ENCODE measurements at regions not wholly inside any gene's neighbourhood (a gene's known extent, or its start where the extent isn't known, plus 50 kb on each side); places are given as distances from the start of the nearest gene placed in this dataset.

DNA sequence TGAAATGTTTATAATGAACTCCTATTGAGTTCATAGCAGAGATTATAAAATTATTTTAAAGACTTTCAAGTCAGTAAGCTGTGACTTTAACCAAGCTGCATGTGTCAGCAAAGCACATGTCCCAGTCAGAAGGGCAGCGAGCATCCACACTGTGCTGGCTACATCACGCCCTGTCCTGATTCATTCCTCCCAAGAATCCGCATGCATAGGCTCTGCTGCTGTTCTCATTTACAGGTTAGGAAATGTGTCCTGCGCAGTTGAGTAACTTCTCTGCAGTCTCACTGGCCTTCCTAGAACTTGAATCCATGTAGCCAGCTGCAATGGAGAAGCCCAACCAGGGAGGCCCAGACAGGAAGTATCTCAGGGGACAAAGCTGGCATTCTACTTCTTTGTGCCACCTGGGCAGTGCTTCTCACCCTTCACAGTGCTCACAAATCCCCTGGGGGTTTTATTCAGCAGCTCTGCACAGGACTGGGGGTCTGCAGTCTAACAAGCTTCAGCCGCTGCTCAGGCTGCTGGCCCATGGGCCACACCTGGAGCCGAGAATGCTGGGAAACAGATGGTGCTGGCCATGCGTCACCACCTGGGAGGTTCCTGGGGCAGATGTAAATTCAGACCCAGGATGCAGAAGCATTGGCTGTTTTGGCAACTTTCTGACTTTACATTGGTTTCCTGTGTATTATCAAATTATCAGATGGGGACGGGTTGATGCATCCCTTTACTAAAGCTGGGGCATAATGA lies 192.8 kb upstream of the GDF10 start:
- no peak for DNase-seq

DNA sequence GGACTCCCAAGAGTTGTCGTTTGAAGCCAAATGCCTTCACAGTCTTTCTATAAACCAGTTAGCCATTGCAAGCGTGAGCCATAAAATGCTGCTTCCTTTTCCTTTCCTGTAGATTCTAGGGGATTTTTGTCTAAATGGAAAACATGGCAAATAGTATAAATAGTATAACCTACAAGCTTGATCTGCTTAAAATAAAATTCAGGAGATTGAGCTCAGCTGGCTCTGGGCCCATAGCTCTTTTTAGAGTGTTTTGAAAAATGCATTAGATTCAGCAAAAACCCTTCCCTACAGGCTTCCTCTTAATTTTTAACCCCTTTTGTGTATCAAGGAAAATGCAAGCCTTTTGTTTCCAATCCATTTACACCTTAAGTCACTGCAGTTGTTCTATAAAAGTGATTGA lies 190.1 kb upstream of the GDF10 start:
- no peak for DNase-seq

DNA sequence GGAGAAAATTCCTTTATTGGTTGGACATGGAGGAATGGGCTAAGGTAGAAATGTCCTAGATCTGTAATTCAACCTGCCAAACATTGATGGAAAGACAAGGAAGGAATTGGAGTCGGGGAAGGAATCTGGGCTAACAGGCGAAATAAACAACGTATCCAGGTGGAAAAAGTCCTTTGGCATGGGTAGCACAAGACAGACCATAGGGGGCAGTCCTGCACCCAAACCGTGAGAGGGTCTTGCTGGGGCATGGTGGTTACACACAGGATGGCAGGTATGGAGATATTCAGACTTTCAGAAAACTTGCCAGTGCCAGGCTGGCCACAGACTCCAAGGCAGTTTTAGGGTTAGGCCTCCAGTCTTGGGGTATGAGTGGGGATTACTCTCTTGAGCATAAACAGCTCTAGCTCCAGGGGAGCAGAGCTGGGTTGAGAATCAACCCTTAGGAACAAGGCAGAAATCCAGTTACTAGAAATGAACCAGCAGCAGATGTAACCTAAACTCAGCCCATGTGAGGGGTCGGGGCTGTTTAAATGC lies 188.6 kb upstream of the GDF10 start:
- no peak for DNase-seq

DNA sequence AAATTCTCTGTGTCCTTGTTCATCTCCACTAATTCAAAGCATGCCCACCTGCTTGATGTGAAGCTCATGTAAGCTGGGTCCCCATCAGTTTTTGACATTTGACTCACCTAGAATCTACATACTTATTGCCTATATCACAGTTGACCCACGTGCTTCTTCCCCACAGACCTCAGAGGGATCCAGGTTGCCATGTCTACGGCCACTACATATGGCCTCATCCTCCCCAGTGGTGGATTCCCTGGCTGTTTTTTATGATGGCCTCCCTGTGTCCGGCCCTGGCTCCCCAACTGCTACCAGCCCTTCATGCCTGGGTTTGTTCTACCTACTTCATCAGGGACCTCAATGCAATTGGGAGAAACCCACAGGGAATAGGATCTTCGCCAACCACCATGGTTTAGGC lies 187.4 kb upstream of the GDF10 start:
- DNase-seq: no peak

DNA sequence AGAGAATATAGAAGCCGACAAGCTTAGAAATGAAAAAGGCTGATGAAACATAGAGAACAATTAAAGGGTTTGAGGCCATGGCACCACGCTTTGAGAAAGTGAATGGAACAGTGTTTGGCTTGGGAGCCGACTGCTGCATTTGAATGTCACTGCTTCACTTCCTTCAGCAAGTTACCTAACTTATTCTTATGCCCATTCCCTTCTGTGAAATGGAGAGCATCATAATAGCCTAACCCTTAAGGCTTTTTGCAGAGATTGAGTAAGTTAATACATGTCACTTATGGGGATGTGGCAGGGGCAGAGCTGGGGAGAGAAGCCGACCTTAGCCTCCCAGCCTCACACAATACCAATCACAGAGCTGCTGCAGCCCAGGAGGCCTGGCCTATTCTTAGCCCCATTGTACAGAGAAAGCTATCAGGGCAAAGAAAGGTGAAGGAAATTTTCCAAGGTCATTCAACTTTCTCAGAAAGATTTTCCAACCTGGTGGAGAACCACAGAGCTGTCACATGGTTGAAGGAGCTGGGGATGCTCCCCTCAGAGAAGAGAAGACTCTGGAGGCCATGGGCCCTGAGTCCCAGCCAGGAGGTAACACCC lies 186.0 kb upstream of the GDF10 start:
- no peak for DNase-seq

DNA sequence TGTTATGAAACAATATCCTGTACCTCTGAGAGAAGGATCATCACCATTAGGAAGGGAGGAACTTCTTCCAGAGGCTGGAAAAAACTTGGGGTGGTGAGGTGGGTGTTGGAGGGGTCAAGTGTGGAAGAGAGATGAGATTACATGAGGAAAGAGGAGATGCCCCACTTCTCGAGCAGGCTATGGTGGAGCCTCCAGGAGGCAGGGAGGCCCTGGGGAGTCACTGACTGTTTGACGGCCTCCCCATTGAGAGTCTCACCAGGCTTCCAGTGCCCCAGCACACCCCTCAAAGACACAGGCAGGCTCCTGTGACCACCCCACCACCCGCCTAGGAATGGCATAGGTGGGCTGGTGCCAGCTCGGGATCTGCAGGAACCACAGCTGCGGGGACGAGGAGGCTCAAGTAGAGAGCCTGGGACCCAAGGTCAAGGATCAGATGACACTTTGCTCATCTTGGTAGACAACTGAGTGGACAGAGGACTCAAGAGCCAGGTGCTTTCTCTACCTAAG lies 185.3 kb upstream of the GDF10 start:
- no peak for DNase-seq

DNA sequence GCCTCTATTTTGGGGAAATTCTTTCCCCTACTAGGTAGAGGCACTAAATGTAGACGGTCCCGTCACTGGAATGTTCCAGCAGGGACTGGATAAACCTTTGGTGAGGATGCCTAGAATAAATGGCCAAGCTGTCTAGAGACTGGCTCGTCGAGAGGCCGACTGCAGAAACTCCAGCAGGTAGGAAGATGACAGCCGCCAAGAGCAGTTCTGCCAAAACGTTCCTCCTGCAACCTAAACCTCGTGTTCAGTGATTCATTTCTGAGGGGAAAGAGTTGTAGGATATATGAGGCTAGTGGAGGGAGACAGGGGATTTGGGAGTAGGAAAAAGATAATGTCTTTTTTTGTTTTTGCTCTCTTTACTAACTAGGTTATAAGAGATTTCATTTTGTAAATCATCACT lies 184.7 kb upstream of the GDF10 start:
- no peak for DNase-seq

DNA sequence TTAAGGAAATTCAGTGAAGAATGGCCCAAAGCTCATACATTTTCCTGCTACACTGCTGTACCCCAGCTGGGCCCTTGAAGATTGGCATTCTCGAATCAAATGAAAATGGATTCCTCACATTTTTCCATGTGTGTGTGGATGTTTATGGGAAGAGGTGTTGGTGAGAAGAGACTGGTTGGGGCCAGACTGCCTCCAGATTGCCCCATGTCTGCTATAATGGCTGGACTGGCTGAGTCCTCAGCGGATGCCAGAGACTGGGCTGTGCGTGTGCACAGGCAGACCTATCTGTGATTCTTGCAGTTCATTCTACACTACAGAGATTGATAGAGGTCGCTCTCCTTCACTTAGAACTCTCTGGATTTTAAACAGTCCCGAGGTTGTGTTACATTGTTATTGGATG lies 183.6 kb upstream of the GDF10 start:
- no peak for DNase-seq

DNA sequence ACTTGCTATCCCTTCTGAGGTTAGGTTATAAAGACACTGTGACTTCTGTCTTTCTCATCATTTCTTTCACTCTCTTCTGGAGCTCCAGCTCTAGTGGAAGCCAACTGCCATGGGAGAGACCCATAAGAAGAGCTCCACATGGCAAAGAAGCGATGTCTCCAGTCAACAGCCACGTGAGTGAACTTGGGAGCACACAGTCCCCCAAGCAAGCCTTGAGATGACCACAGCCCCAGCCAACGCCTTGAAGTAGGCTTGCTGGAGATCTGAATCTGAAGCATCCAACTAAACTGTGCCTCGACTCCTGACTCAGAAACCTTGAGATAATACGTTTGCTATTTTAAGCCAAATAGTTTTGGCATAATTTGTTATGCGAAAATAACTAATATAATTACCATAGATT lies 181.7 kb upstream of the GDF10 start:
- DNase-seq: no peak

DNA sequence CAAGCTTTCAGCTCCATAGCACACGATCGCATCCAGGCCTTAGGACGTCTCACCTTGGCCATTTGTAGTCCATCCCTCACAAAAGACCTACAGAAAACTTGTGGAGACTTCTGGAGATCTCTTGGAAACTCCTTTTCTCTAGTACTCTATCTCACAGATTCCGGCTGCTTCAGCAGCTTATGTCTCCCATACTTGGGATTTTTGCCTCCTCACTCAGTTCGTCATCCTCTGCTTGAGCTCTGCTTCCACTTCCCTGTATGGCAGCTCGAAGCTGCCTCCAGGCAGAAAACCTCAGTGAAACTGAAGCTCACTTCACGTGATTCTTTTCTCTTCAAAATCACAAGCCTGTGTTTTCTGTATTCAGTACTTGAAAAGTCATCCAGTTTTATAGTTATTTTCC lies 178.7 kb upstream of the GDF10 start:
- DNase-seq: no peak

DNA sequence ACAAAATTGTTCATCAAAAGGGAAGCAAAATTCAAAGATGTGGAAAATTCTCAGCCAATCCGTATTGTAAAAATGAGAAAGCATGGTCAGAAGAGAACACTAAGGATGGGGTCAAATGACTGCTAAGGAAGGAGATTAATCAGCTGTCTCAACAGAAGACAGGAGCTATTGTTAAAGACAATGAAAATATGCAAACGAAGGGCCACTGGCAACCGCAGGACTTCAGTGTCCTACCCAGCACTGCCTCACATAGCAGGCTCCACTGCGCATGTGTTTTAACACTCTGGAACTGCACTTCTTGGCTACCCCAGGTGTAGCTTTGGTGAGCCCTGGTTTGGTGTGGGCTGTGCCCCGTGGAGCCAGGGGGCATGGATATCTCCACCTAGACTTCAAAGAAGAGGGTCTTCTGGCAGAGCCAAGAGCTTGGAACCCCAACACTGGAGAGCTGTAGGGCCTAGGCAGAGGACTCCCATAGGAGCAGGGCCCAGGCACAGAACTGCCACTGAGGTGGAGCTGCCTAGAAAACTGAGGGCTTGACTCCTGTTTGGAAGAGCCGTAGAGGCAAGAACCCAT lies 176.2 kb upstream of the GDF10 start:
- no peak for DNase-seq

DNA sequence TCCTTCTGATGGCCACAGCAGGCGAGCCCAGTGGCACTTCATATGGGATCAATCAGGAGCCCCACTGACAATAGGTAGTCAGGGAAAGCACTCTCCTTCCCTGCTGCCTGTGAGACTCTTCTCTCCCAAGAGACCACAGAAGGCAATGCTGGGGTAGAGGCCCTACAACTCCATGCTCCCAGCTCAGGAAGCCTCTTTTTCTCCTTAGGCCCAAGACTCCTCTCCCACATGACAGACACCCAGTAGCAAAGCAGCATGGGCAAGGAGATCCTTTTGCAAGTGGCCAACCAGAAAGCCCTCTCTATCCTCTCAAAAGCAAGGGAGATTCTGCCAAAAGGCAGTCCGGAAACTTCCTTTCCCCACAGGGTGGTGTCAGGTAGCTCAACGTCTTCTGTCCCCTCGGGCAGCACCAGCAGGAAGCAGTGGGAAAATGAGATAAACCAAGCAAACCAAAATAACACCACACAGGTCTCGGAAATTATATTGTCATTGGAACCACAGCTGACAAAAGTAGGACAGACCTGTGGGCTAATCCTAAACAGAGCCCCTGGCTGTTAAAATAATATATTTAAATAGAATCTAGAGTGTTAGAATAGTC lies 172.7 kb upstream of the GDF10 start:
- DNase-seq: no peak

DNA sequence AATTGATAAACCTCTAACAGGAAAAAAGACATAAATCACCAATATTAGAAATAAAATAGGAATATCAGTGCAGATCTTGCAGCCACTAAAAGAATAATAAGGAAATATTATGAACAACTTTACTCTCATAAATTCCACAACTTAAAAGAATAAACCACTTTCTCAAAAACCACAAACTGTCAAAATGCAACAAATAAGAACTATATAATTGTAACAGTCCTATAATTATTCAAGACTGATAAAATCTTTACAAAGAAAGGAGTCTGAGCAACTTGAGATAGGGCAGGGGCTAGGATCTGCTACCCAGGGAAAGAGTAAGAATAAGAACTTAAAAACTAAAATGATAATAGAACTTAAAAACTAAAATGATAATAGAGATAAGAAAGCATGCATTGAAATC lies 169.5 kb upstream of the GDF10 start:
- DNase-seq: no peak

DNA sequence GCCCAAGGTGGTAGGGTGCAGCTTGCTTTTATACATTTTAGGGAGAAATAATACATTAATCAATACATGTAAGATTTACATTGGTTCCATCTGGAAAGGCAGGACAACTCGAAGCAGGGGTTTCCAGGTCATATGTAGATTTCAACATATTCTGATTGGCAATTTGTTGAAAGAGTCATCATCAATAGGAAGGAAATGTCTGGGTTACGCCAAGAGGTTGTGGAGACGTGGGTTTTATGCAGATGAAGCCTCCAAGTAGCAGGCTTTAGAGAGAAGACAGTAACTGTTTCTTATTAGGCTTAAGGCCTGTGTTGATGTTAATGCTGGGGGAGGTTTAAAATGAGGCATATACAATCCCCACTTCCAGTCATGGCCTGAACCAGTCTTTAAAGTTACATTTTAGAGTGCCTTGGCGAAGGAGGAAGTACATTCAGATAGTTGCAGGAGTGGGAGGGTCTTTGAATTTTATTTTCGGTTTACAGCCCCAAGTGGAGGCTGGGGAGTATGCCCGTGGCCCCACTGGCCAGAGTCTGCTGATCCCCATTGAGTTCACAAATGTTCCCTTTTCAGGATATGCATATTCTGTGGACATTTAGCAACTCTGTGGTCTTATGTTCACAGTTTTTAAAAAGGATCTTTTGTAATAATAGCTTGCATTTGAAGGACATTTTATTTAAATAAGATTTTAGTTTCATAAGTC lies 166.0 kb upstream of the GDF10 start:
- DNase-seq: no peak

DNA sequence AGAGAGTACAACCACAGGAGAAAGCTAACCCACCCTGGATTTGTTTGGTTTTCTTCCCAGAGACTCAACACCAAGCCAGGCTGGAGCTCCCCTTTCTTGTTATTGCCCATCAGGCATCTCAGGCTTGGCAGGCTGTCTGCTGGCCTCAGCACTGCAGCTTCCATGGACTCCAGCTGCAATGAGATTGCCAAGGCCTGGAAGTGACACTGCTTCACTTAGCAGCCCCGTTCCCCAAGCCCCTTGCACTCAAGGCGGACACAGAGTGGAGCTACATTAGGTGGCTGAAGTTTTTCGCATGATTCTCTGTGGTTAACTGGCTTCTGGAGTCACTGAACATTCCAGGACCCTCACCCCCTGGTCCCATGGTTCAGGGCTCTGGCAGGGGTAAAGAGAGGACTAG lies 163.1 kb upstream of the GDF10 start:
- no peak for DNase-seq

DNA sequence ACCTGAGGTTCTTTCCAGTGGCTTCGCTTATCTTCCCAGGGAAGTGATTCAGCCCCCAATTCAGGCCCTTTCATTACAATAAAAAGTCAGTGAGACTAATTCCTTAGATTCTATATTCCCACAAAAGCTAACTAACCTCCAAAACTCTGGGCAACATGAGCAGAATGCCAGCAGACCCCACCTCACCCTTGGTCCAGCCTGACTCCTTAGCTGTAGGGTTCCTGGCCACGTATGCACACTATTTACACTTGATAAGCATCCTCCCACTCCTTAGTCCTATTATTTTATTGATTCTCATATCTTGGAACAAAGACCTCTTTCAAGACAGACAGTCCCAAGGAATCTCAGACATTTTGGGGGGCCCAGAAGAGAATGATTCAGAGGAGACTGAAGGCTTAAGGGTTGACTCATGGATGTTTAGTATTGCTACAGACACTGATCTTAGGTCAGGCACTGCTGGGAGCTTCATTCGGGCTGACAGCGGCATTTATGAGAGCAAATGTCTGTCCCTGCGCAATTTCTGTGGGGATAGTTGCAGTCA lies 162.6 kb upstream of the GDF10 start:
- DNase-seq: no peak

DNA sequence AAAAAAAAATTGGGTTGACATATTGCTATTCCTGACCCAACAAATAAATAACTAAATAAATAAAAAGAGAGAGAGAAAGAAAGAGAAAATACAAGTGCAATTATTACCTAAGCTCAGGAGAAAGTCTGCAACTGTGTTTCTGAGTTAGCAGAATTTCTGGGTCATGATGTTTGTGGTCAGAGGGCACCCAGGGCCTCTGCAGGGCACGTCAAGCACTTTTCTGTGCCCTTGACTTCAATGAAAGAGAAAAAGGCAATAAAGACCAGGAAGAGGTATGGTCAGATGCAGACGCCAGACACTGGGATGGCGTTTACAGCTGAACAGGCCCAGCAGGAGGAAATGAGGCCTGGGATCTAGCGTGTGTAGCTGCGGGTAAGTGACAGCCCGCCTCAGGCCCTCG lies 160.9 kb upstream of the GDF10 start:
- DNase-seq: no peak

DNA sequence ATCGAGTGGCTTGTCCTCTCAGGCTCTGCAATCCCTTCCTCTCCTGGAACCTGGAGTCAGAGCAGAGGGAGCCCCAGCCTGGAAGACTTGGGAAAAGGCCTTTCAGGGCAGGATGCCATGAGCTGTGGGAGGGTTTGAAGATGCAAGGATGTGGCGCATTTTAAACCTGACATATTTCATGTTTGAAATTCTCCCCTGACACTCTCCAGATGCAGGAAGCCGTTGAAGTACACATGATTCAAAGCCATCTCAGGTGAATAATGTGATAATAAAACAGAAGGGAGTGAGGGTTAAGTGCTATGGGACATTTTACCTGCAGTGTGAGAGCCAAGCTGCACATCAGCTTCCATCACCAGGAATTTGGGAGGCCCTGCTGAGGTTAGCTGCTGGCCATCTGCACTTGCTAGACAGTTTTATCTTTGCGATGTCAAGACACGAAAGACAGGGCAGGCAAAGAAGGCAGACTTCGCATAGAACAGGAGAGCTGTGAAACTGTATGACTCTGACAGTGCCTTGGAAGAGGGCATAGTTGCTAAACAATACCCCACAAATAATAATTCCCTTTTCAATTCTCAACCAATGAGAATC lies 159.1 kb upstream of the GDF10 start:
- DNase-seq: no peak

DNA sequence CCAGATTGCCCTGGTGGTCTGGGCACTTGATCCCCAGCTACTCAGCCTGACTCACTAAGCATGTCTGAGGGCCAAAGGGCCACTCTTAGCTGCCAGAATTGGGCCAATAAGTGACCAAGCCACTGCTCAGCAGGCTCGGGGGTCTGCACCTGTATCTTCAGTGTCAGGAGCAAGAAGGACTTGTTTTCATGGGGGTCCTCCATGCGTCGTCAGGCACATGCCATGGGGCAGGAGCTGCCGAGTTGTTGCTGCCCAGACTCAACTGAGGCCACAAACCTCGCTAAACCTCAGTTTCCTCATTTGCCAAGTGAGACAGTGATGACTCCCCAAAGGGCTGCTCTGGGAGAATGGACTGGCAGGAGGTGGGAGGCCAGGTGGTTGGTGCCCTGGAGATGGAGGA lies 158.6 kb upstream of the GDF10 start:
- DNase-seq: no peak

DNA sequence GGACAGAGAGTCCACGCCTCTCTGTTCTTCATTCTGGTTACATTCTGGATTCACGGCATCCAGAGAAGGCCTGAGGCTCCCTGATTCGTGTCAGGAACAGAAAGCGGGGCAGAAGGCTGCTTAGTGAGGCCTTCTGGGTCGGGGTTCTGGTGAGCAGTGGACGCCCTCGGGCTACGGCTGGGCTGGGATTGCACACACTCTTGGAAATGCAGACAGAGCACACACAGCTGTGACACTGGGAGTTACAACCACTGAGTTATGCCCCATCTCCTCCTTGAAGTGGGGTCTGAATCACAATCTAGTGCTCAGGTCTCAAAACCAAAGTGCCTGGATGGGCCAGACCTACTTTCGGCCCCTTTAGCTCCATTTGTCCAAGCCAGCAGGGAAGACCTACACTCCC lies 156.9 kb upstream of the GDF10 start:
- no peak for DNase-seq

DNA sequence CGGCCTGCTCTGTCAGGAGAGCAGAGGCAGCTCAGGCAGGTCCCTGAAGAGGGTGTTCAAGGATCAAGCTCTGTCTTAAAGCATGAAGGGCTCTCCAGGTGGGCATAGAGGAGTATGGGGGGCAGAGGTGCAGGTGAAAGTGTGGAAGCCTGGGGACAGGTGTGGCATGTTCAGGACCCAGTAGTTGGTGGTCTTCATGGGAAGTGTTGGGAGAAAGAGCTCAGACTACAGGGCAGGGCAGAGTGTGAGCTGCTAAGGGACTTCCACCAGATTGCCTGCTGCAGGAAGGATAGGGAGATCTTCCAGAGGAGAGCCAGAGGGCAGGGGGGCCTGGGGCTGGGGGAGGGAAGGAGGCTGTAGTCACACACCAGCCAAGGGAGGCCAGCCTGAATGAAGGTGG lies 156.5 kb upstream of the GDF10 start:
- no peak for DNase-seq

DNA sequence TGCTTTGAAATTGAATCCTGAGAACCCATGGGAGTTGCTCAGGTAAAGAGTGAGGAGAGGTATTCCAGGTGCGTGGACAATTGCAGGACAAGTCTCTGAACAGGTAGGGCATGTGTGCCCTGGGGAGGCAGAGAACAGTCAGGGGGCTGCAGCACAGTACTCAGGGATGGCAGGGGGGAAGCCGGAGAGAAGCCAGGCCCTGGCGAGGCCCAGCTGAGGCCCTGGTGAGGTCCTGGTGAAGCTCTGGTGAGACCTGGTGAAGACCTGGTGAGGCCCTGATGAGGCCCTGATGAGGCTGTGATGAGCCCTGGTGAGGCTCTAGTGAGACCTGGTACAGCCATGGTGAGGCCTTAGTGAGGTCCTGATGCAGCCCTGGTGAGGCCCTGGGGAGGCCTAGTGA lies 155.5 kb upstream of the GDF10 start:
- DNase-seq: no peak

Measured in activated CD4-positive, alpha-beta T cell treated with anti-CD3 and anti-CD28 coated beads, Interleukin-2, amount 50 U/mL, for 4 hours (primary cell).